ENCODE measurements at regions not wholly inside any gene's neighbourhood (a gene's known extent, or its start where the extent isn't known, plus 50 kb on each side); places are given as distances from the start of the nearest gene placed in this dataset.

DNA sequence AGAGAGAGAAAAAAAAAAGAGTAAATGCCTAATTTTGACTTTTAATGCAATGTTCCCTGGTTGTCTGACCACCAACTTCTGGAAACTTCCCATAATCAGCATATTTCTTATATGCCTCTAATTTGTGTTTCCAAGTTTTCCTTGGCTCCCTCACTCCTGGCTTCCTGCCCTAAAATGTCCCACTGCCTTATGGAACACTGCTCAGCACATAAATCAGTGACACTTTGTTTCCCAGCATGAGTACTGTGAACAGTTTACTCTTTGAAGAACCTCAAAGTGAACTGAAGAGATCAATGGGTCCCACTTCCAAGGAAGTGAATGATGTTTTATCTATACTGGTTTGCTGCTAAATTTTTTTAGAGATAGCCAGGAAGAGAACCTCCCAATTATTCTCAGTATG lies 271.3 kb upstream of the PRMT6 start:
- TF ChIP-seq, protein P1, sequence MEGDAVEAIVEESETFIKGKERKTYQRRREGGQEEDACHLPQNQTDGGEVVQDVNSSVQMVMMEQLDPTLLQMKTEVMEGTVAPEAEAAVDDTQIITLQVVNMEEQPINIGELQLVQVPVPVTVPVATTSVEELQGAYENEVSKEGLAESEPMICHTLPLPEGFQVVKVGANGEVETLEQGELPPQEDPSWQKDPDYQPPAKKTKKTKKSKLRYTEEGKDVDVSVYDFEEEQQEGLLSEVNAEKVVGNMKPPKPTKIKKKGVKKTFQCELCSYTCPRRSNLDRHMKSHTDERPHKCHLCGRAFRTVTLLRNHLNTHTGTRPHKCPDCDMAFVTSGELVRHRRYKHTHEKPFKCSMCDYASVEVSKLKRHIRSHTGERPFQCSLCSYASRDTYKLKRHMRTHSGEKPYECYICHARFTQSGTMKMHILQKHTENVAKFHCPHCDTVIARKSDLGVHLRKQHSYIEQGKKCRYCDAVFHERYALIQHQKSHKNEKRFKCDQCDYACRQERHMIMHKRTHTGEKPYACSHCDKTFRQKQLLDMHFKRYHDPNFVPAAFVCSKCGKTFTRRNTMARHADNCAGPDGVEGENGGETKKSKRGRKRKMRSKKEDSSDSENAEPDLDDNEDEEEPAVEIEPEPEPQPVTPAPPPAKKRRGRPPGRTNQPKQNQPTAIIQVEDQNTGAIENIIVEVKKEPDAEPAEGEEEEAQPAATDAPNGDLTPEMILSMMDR (conservative IDR thresholded peaks at IDR 0.05), result no peak
- TF ChIP-seq EZH2 (IDR thresholded peaks at IDR 0.05; ENCODE audit: low read depth), result no peak

All from PC-9 (cell line).